Keratinocyte (primary cell): ENCODE measurements at regions not wholly inside any gene's neighbourhood (a gene's known extent, or its start where the extent isn't known, plus 50 kb on each side); places are given as distances from the start of the nearest gene placed in this dataset.
"Not testable (repeated sequence)": the region's sequence is repeated elsewhere in the genome, so short reads cannot be mapped to it uniquely, and the experiment has no call there.

Source experiments
- CTCF ChIP-seq, 3 experiments: IDR thresholded peaks in 1 of 3; conservative IDR thresholded peaks in 1 of 3; optimal IDR thresholded peaks in 1 of 3; 2 replicates in 2 of 3; 3 replicates in 1 of 3; pipeline versions ENCODE3 to v1.5.1; 2011; ENCODE audit warnings: low read length in 3 of 3, mild to moderate bottlenecking in 3 of 3, moderate library complexity in 2 of 3, control low read depth in 1 of 3, inconsistent platforms in 1 of 3; ENCODE audit not compliant: insufficient read depth in 2 of 3; ENCODE audit errors: extremely low read depth in 1 of 3
- EZH2 ChIP-seq: IDR thresholded peaks from one replicate; pipeline ENCODE4 v1.6.1; 2012; ENCODE audit warnings: inconsistent platforms, mild to moderate bottlenecking, low read length, moderate library complexity

- not testable (repeated sequence) for TF ChIP-seq CTCF (optimal IDR thresholded peaks at IDR 0.05 in 1 of 3, IDR thresholded peaks at IDR 0.05 in 1 of 3, conservative IDR thresholded peaks at IDR 0.05 in 1 of 3; ENCODE audit: extremely low read depth in 1 of 3, insufficient read depth in 2 of 3, low read length in 3 of 3); EZH2
Measured at GRCh38 chrX:74034066-74034465, 181.6 kb upstream of the XIST start.
